Brain microvascular endothelial cell (primary cell): ENCODE measurements at regions not wholly inside any gene's neighbourhood (a gene's known extent, or its start where the extent isn't known, plus 50 kb on each side); places are given as distances from the start of the nearest gene placed in this dataset.
A peak's percentile ranks its signal among the peaks of the same experiment; 100 is the strongest.

ENCODE experiments used
- DNase-seq: peaks from one replicate; pipeline ENCODE4 v3.0.0-alpha.2; 2020
- H3K27ac ChIP-seq: fragments of 250-450 bp; sonication (Bioruptor Pico); 2 replicates; pipeline ENCODE4 v1.5.1; 2020; ENCODE audit warnings: mild to moderate bottlenecking, moderate library complexity
- H3K27me3 ChIP-seq: fragments of 250-450 bp; sonication (Bioruptor Pico); replicated peaks from 2 replicates; pipeline ENCODE4 v1.5.1; 2020; ENCODE audit warnings: mild to moderate bottlenecking
- H3K36me3 ChIP-seq: fragments of 250-450 bp; sonication (Bioruptor Pico); replicated peaks from 2 replicates; pipeline ENCODE4 v1.5.1; 2020; ENCODE audit warnings: mild to moderate bottlenecking
- H3K4me3 ChIP-seq: 2 replicates; pipeline ENCODE4 v1.5.1; 2011; ENCODE audit warnings: low read depth, mild to moderate bottlenecking, control low read depth, low read length, moderate library complexity
- CTCF ChIP-seq: IDR thresholded peaks from 2 replicates; pipeline ENCODE4 v1.5.1; 2011; ENCODE audit warnings: low read depth, mild to moderate bottlenecking, moderate library complexity, low read length, control low read depth, inconsistent platforms; ENCODE audit errors: missing control alignments
- in situ Hi-C: cut with HindIII; loops from 2 replicates; pipeline ENCODE4 v1.10.0; 2017; ENCODE audit warnings: low sequenced_read_pairs, low pct_ligation_motif_present

GRCh38 chr2:228548230-228548629 lies 366.7 kb upstream of the SPHKAP start:
- TF ChIP-seq CTCF = no peak

GRCh38 chr2:228545748-228546145 lies 364.3 kb upstream of the SPHKAP start:
- no peaks in the 10 kb centered on the region for H3K36me3 ChIP-seq
- H3K27me3 ChIP-seq = no peaks in the 10 kb centered on the region
- in situ Hi-C loops = no loop called here
- no peak for TF ChIP-seq CTCF
- no peak overlapping the region for H3K4me3 ChIP-seq
- DNase-seq = no peak
- peak overlapping the region; percentile 28 for H3K27ac ChIP-seq

More at GRCh38 chr2:228548230-228548629, 366.7 kb upstream of the SPHKAP start:
- no peak overlapping the region for H3K4me3 ChIP-seq
- H3K27me3 ChIP-seq = no peaks in the 10 kb centered on the region
- H3K36me3 ChIP-seq = no peaks in the 10 kb centered on the region
- in situ Hi-C loops = no loop called here
- H3K27ac ChIP-seq = no peak overlapping the region
- DNase-seq = no peak

- Histone ChIP-seq H3K27ac (peak overlapping the region; percentile 56), H3K36me3 (no peaks in the 10 kb centered on the region), H3K27me3 (no peaks in the 10 kb centered on the region), H3K4me3 (no peak overlapping the region)
- in situ Hi-C loops = no loop called here
- TF ChIP-seq CTCF = no peak
- DNase-seq = peak; percentile 51
Measured at GRCh38 chr2:228545041-228545747, 363.7 kb upstream of the SPHKAP start.

- TF ChIP-seq CTCF = no peak
- Histone ChIP-seq H3K4me3 (no peak overlapping the region), H3K27me3 (no peaks in the 10 kb centered on the region), H3K27ac (no peak overlapping the region), H3K36me3 (no peaks in the 10 kb centered on the region)
- no peak for DNase-seq
- in situ Hi-C loops = no loop called here
Measured at GRCh38 chr2:228543117-228543516, 361.6 kb upstream of the SPHKAP start.

- Histone ChIP-seq H3K27ac (no peak overlapping the region), H3K36me3 (no peaks in the 10 kb centered on the region), H3K4me3 (no peak overlapping the region), H3K27me3 (no peaks in the 10 kb centered on the region)
- no peak for DNase-seq
- TF ChIP-seq CTCF = no peak
- in situ Hi-C loops = no loop called here
Measured at GRCh38 chr2:228542277-228542676, 360.8 kb upstream of the SPHKAP start.

- no peak for TF ChIP-seq CTCF
- Histone ChIP-seq H3K27ac (no peak overlapping the region), H3K4me3 (no peak overlapping the region), H3K36me3 (no peaks in the 10 kb centered on the region), H3K27me3 (no peaks in the 10 kb centered on the region)
- peak; percentile 16 for DNase-seq
- in situ Hi-C loops = no loop called here
Measured at GRCh38 chr2:228541789-228542188, 360.3 kb upstream of the SPHKAP start.
